Bronchial epithelial cell (primary cell): ENCODE measurements at regions not wholly inside any gene's neighbourhood (a gene's known extent, or its start where the extent isn't known, plus 50 kb on each side); places are given as distances from the start of the nearest gene placed in this dataset.

Source experiments
- DNase-seq: peaks from one replicate; pipeline ENCODE4 v3.0.0-alpha.2; 2010; ENCODE audit warnings: low read depth
- FAIRE-seq: peaks from 2 replicates; lab custom pipeline; 2011; peaks lifted over from hg19 to GRCh38; lab: Jason Lieb, UNC
- H3K27me3 ChIP-seq: 2 replicates; pipeline ENCODE4 v1.5.1; 2011; ENCODE audit warnings: low read length; ENCODE audit not compliant: control insufficient read depth, insufficient read depth
- H3K36me3 ChIP-seq: 2 replicates; pipeline ENCODE4 v1.5.1; 2011; ENCODE audit warnings: low read length; ENCODE audit not compliant: control insufficient read depth, insufficient read depth
- H3K4me3 ChIP-seq: 2 replicates; pipeline ENCODE4 v1.5.1; 2011; ENCODE audit warnings: mild to moderate bottlenecking, low read depth, low read length, control low read depth
- TF ChIP-seq, protein P1 (sequence below): IDR thresholded peaks from 2 replicates; pipeline ENCODE4 v1.5.1; 2011; ENCODE audit warnings: mild to moderate bottlenecking, moderate library complexity, low read length, control low read depth, inconsistent platforms; ENCODE audit not compliant: insufficient read depth, severe bottlenecking

DNA sequence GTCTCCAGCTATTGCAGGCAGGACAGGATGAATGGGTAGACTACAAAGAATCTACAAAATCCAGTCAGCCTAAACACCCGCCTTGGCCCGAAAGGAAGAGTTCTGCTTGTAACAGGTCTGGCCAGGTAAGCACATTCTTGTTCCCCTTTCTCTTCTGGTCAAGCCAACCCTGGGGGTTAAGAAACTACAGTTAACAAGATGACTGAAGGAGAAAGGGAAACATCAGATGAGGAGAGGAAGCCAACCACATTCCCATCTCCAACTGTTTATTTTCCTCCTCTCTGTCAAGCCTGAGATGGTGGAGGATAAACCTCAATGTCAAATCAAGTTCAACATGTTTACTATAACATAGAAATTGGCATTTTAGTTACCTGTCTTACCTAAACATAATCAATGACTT lies 198.9 kb downstream of the IPMK start:
- no peak for FAIRE-seq
- TF ChIP-seq, protein P1, sequence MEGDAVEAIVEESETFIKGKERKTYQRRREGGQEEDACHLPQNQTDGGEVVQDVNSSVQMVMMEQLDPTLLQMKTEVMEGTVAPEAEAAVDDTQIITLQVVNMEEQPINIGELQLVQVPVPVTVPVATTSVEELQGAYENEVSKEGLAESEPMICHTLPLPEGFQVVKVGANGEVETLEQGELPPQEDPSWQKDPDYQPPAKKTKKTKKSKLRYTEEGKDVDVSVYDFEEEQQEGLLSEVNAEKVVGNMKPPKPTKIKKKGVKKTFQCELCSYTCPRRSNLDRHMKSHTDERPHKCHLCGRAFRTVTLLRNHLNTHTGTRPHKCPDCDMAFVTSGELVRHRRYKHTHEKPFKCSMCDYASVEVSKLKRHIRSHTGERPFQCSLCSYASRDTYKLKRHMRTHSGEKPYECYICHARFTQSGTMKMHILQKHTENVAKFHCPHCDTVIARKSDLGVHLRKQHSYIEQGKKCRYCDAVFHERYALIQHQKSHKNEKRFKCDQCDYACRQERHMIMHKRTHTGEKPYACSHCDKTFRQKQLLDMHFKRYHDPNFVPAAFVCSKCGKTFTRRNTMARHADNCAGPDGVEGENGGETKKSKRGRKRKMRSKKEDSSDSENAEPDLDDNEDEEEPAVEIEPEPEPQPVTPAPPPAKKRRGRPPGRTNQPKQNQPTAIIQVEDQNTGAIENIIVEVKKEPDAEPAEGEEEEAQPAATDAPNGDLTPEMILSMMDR: no peak

DNA sequence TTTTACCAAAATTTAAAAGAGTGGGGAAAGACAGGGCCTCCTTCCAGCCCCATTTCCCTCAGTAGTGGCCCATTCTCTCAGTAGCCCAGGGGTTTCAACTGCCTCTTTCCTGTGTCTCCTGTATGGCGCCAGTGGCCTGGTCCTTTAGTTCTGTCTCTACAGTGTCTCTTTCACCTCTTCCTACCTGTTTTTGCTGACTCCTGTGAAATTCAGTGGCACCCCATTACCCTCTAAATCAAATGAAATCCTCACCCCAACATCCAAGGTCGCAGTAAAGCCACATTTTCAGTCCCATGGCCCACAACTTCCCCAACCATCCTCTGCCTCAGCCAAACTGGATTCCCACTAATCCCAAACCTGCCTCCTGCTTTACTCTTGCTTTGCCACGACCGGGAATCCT lies 200.7 kb downstream of the IPMK start:
- TF ChIP-seq, protein P1: no peak
- H3K27me3 ChIP-seq: no peaks in the 10 kb centered on the region

More for the DNA sequence above, 198.9 kb downstream of the IPMK start:
- no peak overlapping the region for H3K4me3 ChIP-seq
- no peak for DNase-seq
- no peaks in the 10 kb centered on the region for H3K36me3 ChIP-seq
- no peaks in the 10 kb centered on the region for H3K27me3 ChIP-seq

DNA sequence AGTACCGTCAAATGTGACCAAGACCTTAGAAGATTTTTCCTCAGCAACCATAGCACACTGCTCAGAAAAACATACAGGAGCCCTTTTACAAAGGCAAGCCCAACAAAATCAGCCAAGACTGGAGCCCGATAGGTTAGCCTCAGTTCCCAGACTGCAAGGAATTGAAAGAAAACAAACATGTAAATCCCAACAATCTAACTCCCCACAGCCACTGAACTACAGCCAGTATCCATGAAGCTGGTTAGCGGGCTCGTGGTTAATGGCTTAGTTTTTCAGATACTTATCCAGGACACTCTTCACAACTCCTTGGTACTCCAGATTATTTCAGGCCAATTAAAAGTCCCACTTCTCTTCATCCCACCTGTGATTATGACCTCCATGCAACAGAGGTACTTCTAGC lies 201.6 kb downstream of the IPMK start:
- no peak for DNase-seq
- H3K36me3 ChIP-seq: no peaks in the 10 kb centered on the region
- no peak for FAIRE-seq

More for the DNA sequence above, 200.7 kb downstream of the IPMK start:
- DNase-seq (no peak), FAIRE-seq (no peak)
- no peak overlapping the region for H3K4me3 ChIP-seq
- H3K36me3 ChIP-seq: no peaks in the 10 kb centered on the region

DNA sequence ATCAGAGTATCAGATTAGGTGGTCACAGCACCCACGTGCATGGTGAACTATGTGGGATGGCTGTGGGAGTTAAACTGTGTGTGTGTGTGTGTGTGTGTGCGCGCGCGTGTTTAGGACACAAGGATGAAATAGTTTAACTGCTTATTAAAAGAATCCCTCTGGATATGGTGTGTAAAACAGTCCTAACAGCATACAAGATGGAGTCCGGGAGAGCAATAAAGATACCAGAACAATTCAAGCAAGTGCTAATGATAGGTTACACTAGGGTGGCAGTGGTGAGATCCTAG lies 202.2 kb downstream of the IPMK start:
- no peak for FAIRE-seq

More for the DNA sequence above, 201.6 kb downstream of the IPMK start:
- TF ChIP-seq, protein P1: no peak
- Histone ChIP-seq H3K4me3 (no peak overlapping the region), H3K27me3 (no peaks in the 10 kb centered on the region)

DNA sequence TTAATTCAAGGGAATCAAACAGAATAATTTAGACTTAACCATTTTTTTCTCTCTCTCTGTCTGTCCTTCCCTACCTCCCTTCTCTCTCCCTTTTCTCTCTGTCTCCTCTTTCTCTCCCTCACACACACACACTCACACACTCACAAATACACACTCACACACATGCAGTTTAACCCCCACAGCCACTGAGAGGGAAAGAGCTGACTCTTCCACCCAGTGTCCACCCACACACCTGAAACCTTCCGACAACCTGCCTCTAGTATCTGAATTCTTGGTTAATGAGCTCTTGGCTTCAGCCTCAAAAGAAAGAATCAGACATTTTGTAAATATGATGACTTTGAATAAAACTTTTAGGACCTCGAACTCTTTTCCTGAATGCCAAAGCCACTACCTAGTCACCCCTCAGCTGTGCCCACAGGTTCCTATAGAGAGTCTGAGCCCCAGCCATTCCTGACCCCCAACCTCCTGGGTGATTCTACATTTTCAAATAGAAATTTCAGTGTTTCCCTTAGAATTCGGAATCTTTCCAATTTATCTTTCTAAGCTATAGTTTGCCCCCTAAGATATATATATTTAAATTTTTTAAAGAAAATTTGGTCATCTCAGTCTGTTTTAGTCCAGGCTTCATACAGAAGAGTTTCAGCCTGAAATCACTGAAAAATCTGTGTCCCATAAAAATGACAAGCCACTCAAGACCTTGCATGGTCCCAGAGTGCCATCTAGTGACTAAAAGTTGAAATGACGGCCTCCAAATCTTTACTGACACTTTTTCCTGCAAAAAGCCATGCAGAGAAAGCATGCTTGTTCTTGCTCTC lies 202.8 kb downstream of the IPMK start:
- no peak for FAIRE-seq
- no peak overlapping the region for H3K4me3 ChIP-seq
- peak; percentile 41 for DNase-seq
- TF ChIP-seq, protein P1: peak; percentile 73
- H3K36me3 ChIP-seq: no peaks in the 10 kb centered on the region
- no peaks in the 10 kb centered on the region for H3K27me3 ChIP-seq

More for the DNA sequence above, 202.2 kb downstream of the IPMK start:
- H3K27me3 ChIP-seq: no peaks in the 10 kb centered on the region
- H3K36me3 ChIP-seq: no peaks in the 10 kb centered on the region
- H3K4me3 ChIP-seq: no peak overlapping the region
- DNase-seq: no peak
- TF ChIP-seq, protein P1: no peak
